Endometrial microvascular endothelial cells (primary cell): ENCODE measurements at regions not wholly inside any gene's neighbourhood (a gene's known extent, or its start where the extent isn't known, plus 50 kb on each side); places are given as distances from the start of the nearest gene placed in this dataset.

Experiments
- in situ Hi-C: cut with HindIII; loops from 2 replicates; pipeline ENCODE4 v1.10.0; 2017; ENCODE audit warnings: low sequenced_read_pairs, low pct_unique_long_range_greater_than_20kb; ENCODE audit errors: inconsistent ontology term

DNA sequence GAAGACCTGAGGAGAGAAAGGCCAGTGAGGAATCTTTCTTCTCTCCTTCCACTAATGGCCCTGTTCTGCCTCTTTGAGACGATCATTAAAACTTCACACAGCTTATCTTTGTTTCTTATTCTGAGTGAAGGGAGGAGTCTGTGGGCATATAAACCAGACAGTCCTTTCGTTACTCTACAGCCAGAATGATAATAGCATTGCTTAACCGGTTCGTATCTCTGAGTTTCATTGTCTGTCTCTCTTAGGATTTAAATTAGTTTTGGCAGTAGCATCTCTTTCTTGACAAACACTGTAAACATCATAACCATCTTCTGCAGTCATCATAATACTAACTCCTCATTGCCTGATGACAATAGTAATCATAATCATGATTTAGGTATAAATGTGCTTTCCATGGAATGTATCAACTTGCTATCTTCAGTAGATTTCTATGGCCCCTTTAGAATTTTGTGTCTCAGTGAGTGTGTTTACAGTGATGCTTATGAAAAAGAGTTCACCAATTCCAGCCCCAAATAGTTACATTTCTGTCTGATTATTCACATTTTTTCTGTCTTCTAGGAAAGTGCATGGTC, 618.8 kb upstream of the KLF4 start:
- in situ Hi-C loops = no loop called here

DNA sequence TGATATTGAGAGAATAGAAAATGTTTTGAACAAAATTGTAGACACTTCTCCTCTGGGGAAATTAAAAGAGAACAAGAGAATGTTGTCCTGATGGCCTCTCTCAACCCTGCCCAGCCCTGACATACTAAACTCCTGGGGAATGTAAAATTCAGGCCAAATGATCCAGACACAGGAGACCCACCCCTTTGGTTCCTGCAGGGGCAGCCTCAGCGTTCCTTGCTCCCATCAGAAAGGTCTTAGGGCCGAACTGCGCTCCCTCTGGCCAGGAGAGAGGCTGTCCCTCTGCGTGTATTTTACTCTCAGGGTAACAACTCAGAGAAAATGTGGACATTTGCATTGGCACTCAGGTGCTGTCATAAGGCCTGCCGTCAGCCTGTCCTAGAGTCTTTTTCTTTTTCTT, 616.3 kb upstream of the KLF4 start:
- in situ Hi-C loops = no loop called here

DNA sequence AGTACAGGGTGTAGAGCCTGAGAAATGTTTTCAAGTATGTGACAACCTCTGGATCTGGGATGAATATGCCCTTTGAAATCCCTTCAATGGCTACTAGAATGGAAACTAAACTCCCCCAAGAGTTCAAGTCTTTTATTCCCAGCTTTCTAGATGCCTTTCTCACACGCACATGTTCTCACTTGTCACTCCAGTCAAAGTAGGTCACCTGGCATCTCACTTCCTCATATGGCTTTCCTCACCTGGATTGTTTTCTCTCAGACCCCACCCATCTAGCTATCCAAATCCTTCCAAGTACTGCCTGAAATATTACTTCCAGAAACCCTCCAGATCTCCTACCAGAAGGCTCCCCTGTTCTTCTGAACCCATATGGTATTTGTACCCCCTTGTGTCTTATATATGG, 615.4 kb upstream of the KLF4 start:
- in situ Hi-C loops = no loop called here

DNA sequence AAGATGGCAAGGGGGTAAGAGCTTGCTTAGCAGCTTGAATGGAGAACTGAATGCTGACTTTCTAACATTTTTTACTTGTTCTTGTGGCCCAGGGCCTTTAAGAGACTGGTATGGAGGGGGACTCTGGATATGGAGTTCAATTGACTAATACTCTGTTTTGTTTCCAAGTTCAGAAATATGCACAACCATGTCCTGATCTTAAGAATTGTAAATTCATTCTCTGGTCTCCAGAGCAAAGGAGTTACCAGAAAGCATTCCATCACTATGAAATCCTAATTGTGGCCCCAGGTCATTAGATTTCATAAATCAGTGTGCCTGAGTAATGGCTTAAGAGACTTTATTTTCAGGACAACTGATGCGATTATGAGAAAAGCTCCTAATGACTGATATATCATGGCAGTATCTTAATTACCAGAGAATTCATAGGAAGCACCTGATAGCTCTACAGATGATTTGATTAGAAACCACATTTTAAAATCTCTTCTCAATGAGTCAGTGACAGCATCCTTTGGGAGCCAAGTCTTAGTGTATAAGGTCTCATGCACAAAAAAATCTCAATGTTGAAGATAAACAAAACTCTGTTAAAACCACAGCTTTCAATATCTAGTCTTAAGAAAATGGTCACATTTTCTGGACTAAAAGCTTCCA, 613.6 kb upstream of the KLF4 start:
- in situ Hi-C loops = no loop called here

DNA sequence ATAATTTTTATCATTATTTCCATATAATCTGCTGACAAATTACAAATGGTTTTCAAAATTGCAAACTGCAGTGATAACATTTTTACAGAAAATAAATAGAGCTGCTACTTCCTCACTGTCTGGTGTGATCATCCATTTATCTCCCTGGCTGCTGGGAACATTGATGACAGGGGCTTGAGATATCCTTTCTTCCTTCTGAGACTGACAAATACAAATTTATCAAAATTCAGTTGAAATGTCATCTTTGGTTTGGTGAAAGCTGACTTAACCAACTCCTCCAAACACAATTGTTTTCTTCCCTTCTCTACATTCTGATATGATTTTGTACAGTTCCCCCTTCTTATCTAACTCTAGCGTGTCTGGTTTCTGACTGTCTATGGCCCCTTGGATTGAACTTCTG, 611.8 kb upstream of the KLF4 start:
- in situ Hi-C loops = no loop called here

DNA sequence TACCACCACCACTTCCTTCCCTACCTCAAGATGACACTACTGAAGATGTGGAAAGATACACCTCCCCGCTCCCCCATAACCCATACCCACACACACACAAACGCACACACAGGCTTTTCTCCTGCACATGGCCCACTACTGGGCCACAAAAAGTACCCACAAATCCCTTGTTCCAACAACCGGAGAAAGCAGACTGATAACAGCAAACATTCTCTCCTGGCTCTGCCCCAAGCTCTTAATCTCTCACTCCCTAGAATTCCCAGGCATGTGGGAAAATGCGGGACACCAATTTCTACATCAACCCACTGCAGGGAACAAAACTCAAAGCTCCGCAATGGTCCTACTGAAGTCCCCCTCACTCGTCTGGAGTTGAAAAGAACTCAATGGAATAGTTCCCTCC, 611.0 kb upstream of the KLF4 start:
- in situ Hi-C loops = no loop called here

DNA sequence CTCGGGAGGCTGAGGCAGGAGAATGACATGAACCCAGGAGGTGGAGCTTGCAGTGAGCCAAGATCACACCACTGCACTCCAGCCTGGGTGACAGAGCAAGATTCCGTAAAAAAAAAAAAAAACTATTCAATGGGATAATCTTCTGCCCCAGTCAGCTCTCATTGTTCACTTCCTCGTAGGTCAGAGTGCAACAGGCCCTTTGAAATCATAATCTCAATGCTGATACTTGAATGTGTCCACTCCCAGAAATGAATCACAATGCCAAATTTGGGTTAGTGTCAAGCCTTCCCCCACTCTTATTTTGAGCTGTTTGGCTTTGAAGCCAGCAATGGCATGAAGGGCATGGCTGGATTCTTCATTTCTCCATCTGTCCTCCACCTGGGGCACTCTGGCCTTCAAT, 610.3 kb upstream of the KLF4 start:
- in situ Hi-C loops = no loop called here

DNA sequence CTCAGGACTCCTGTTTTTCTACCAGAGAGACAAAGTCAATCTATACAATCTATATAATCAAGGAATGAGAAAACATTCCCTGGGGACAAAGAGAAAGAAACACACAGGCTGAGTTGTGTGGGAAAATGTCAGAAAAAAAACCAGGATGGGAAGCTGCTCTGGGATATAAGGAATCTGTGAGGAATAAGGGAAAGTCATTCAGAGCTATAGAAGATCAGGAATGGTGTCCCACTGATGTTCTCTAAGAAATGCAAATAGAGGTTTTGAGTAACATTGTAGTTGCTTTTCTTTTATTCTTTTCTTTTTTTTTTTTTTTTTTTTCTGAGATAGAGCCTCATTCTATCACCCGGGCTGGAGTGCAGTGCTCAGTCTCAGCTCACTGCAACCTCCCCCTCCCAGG, 605.9 kb upstream of the KLF4 start:
- in situ Hi-C loops = no loop called here

DNA sequence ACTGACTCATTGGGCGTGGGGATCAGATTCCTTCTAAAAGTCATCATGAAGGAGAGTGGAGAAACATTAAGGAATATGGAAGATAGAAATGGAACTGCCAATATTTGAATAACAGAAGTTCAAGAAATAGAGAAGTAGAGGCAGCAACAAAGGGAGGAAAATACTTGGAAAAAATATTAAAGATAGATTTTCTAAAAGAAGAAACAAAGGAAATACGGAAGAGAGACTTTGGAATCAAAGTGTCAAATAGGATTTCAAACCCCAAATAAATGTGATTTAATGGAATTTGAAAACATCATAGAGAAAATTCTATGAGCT, 605.1 kb upstream of the KLF4 start:
- in situ Hi-C loops = no loop called here

DNA sequence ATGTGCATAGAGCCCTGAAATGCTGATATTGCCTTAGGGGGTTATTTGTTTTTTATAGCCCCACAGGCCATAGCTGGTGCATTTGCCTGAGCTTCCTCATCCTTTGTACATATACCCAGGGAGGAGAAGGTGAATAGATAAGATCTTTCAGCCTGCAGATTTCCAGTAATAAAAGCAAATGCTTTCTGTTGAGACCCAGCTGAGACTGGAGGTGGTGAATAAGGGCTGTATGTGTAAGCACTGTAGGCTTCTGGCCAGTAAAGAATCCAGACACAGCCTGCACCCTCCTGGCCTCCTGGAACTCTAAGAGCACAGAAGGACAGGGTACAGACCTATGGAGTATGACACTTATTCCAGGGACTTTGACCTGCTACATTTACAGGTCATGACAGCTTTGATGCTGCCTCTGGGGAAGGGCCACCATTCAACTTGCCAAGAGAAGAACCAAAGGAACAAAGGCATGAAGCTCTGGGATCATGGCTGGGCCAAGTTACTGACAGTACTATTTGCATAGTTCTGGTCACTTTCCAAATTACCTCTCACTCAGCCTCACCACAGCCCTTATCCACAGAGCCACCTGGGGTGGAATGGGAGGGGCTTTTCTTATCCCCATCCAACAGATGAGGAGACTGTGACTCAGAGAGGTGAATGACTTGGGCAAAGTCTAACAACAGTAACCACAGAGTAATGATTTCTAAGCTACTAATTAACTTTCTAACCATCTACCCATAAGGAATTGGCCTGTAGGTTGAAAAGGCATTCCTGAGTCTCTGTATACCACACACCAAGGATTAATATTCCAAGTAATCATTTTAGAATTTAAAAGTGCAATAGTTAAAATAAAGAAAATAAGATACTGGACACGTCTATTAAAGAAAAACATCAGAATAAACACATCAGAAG, 604.5 kb upstream of the KLF4 start:
- in situ Hi-C loops = no loop called here

DNA sequence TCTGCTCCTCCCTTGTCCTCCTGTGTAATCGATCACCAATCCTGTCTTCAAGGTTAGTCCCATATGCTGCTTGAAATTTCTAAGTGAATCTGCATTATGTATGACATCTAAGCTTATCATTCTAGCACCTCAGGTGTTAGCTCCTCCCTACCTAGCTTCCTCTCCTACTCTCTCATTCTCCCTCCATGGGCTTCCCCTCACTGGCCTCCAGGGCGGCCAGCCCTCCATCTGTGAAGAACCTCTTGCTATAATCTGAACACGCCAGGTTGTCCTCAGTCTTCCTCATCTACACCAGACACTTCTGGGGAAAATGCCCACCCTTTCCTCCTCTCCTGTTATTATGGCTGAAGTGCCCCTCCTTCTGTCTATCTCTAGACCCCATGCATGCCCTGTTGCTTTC, 599.3 kb upstream of the KLF4 start:
- in situ Hi-C loops = no loop called here

DNA sequence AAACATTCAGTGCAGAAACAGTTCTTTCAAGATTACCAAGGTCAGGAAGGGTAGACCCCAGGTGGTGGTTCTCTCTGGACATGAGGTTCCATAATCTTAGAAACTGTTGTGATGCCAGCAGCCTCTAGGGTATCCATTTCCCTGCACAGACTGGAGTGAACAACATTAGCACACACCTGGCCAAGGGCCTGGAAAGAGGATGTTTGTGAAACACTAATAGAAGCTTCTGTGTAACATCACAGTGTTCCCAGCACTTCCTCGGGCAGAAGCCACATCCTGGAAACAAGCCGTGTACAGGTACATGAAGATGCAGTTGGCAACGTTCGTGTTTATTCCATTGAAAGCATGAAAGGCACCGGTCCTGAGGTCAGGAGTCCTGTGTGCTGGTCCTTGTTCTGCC, 598.2 kb upstream of the KLF4 start:
- in situ Hi-C loops = no loop called here

DNA sequence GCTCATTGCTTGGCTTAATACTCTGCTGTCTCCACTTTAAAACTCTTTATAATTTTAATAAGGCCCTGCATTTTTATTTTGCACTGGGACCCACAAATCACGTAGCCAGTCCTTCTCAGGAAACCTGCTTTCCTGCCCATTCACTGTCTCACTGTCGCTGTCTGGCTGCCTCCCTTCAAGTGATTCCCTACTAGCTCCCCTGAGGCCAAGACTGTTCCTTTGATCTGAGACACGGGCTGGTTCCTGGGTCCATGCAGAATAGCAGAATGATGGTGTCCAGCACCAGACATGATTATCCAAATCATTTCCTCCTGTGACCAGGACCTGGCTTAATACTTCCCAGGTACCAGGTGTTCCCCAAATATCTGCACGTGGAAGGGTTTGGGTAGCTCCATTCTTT, 597.1 kb upstream of the KLF4 start:
- in situ Hi-C loops = no loop called here

DNA sequence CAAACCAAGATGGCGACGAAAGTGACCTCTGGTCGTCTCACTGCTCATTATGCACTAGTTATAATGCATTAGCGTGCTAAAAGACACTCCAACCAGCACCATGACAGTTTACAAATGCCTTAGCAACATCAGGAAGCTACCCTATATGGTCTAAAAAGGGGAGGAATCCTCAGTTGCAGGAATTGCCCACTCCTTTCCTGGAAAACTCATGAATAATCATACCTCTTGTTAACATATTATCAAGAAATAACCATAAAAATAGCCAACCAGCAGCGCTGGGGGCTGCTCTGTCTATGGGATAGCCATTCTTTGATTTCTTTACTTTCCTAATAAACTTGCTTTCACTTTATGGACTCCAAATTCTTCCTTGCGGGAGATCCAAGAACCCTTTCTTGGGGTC, 595.7 kb upstream of the KLF4 start:
- in situ Hi-C loops = no loop called here

DNA sequence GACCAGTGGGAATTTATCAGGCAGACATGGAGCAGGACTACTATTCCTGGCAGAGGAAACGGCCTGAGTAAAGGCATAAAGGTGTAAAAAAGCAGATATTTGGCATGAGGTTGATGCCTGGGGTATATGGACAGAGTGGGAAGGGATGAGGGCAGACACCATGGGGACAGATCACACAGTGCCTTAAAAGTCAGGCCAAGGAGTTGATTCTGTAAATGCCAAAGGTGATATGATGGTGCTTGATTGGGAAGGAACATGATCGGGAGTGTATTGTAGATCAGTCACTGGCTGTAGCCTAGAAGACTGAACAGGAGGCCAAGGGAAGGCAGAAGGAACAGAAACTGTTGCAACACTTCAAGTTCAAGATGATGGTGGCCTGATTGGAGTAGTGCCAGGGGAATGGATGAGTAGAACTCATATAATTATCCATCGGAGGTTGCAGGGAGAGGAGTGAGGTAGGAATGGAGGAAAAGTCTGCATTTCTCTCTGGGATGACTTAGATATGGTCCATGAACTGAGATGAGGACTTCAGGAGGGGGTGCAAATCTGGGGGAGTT, 594.3 kb upstream of the KLF4 start:
- in situ Hi-C loops = no loop called here

DNA sequence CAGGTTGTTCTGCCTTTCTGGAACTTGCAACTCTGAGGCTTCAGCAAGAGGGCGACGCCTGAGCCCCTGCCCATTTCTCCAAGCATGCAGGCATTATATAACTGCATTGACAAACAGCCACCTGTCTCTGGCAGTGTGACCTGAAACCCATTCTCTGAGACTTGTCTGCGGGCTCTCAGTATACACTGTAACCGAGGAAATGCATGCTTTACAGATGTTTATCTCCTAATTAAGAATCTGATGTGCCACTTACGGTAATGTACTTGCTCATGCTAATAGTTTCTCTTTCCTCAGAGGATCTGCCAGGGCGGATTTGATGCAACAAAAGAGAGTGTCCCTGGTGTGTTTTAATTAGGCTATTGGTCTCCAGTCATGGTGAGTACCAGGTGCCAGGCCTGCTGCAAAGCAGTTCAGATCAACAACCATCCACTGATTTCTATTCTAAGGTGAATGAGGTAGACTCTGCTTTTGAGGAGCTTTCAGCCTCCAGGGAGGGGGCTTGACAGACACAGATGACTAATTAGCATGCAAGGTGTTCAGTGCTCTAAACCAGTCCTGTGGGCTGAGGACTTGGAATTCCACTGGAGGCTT, 593.7 kb upstream of the KLF4 start:
- in situ Hi-C loops = no loop called here

DNA sequence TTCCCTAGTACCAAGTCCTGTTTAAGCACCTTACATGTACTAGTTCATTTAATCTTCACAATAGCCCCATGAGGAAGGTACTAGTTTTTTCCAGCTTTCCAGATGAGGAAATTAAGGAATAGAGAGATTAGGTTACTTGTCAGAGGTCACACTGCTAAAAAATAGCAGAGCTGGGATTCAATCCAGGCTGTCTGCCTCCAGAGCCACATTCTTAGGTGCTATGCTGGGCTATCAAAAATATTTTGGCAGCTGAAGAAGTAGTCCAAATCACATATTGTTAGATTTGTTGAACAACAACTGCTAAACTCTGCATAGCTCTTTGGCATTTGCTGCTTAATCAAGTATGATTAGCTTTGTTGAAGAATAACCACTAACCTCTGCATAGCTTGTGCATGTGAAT, 591.5 kb upstream of the KLF4 start:
- in situ Hi-C loops = no loop called here

DNA sequence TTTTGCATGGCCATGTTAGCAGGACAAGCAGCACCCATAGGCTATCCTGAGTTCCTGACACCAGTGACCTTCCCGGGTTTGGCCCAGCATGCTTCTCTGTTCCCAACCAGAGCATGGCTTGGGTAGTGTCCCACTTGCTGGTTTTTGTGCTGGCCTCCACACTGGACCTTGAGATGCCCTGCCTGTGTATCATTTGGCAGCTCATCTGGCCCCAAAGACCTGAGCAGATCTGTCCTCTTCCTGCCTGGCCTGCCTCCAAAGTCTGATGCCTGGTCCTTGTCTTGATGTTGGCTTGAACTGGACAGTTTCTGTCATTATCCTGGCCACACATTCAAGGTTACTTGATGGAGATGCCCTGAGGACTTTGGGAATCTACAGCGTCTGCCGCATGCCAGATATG, 590.7 kb upstream of the KLF4 start:
- in situ Hi-C loops = no loop called here

DNA sequence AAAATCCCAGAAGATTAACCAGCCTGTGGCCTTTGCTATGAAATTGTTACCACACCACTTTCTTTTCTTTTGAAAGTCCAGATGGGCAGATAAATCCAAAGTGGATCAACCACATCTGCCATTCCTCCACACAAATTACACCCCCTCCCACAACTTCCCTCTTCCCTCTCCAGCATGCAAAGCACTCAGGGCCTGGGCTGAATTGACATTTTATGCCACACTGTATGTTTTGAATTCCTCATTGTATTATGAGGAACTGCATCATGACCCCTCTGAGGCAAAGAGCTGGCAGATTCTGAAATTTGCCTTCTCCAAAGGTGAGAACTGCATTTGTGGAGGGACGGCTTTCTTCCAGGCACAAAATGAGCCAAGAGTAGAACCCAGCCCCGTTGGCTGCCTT, 589.2 kb upstream of the KLF4 start:
- in situ Hi-C loops = no loop called here

DNA sequence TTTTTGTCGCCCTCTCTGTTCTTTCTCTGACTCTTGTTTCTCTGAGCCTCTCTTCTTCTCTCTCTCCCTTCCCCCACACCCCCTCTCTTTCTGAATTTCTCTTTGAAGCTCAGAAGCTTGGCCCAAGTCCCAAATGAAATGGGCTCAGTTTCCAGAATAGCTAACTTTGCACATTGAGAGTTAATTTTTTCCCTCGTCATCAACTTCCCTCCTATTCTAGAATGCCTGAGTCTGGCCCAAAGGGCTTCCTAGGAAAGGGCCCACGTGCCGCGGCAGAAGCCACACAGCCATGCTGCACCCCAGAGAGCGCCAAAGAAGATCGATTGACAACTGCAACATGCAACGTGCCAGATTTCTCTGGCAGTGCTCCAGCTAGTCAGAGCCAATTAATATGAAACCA, 588.8 kb upstream of the KLF4 start:
- in situ Hi-C loops = no loop called here
